ENCODE measurements at regions not wholly inside any gene's neighbourhood (a gene's known extent, or its start where the extent isn't known, plus 50 kb on each side); places are given as distances from the start of the nearest gene placed in this dataset.
A peak's percentile ranks its signal among the peaks of the same experiment; 100 is the strongest.

DNA sequence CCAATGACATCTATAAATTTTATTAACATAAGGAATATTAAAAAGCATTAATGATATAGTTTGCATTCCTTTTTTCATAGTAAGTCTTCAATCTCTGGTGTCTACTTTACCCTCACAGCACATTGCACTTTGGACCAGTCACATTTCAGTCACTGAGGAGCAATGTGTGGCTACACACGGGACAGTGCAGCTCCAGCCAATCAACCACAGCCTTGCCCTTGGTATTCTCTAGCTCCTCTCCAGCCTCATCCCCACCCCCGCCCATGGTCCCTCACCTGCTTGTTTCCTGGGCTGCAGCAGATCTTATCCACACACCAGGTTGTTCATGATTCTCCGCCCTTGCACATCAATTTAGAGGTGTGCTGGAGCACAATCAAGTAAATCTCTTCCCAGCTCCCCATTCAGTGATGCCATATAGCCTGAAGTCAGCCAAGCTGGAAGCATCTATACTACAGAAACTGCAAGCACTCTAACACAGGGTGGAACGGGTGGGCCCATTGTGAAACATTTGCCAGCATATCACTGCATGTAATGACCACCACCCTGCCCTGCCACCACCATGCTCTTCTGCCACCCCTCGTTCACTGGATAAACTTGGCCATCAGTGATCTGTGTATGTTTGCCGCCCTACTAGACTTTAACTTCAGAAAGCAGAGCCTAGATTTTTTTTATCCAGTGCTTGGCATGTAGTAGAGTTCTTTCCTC, 93.0 kb upstream of the SLC44A3 start:
- no peak for DNase-seq (ENCODE audit: low spot score)
- in situ Hi-C loops (cut with MboI; ENCODE audit: low pct_unique_long_range_greater_than_20kb, low sequenced_read_pairs, unreplicated experiment): no loop called here
- TF ChIP-seq, protein P1, sequence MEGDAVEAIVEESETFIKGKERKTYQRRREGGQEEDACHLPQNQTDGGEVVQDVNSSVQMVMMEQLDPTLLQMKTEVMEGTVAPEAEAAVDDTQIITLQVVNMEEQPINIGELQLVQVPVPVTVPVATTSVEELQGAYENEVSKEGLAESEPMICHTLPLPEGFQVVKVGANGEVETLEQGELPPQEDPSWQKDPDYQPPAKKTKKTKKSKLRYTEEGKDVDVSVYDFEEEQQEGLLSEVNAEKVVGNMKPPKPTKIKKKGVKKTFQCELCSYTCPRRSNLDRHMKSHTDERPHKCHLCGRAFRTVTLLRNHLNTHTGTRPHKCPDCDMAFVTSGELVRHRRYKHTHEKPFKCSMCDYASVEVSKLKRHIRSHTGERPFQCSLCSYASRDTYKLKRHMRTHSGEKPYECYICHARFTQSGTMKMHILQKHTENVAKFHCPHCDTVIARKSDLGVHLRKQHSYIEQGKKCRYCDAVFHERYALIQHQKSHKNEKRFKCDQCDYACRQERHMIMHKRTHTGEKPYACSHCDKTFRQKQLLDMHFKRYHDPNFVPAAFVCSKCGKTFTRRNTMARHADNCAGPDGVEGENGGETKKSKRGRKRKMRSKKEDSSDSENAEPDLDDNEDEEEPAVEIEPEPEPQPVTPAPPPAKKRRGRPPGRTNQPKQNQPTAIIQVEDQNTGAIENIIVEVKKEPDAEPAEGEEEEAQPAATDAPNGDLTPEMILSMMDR (IDR thresholded peaks at IDR 0.05; ENCODE audit: extremely low read depth, insufficient read depth, missing control alignments): no peak

- TF ChIP-seq, protein P1 (IDR thresholded peaks at IDR 0.05; ENCODE audit: extremely low read depth, insufficient read depth, missing control alignments): no peak
- in situ Hi-C loops (cut with MboI; ENCODE audit: low pct_unique_long_range_greater_than_20kb, low sequenced_read_pairs, unreplicated experiment): no loop called here
- no peak for DNase-seq (ENCODE audit: low spot score)
Observed at GRCh38 chr1:94725566-94725965, 94.6 kb upstream of the SLC44A3 start.

- no peak for DNase-seq (ENCODE audit: low spot score)
- TF ChIP-seq, protein P1 (IDR thresholded peaks at IDR 0.05; ENCODE audit: extremely low read depth, insufficient read depth, missing control alignments): no peak
- in situ Hi-C loops (cut with MboI; ENCODE audit: low pct_unique_long_range_greater_than_20kb, low sequenced_read_pairs, unreplicated experiment): no loop called here
Observed at GRCh38 chr1:94723894-94724293, 96.3 kb upstream of the SLC44A3 start.

DNA sequence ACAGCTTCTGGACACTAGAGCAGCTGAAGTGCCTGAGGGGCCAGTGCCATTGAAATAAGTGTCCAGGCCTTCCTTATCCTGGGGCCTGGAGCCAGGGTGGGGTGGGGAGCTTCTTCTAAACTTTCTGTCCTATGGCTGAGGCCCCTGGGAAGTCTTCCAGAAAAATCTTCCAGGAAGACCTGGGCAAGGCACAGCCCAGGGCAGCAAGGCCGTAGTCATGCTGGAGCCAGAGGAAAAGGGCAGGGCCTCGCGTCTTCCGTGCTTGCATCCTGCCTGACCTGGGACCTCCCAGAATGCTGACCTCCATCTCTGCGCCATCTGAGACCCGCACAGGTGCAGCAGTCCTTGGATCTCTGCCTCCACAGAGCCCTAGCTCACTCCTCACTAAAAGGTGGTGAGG, 96.7 kb upstream of the SLC44A3 start:
- in situ Hi-C loops (cut with MboI; ENCODE audit: low pct_unique_long_range_greater_than_20kb, low sequenced_read_pairs, unreplicated experiment): no loop called here
- TF ChIP-seq, protein P1 (IDR thresholded peaks at IDR 0.05; ENCODE audit: extremely low read depth, insufficient read depth, missing control alignments): no peak
- DNase-seq (ENCODE audit: low spot score): no peak

DNA sequence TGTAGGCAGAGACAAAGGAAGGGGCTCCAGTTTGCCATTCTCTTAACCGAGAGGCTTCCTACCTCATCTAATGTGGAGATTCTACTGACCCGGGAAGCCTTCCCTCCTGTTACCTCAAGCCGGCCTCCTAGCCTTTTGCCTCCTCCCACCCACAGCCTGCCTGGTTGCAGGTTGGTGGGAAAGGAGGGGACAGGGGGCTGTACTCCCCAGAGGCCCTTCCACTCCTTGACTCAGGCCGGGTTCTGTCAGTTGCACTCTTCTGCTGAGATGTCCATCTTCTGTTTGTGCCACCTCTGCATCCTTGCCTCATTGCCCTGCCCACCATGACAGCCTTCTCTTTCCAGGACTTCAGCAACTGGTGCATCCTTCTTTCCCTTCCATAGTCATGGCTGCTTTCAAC, 98.0 kb upstream of the SLC44A3 start:
- TF ChIP-seq, protein P1 (IDR thresholded peaks at IDR 0.05; ENCODE audit: extremely low read depth, insufficient read depth, missing control alignments): no peak
- no peak for DNase-seq (ENCODE audit: low spot score)
- in situ Hi-C loops (cut with MboI; ENCODE audit: low pct_unique_long_range_greater_than_20kb, low sequenced_read_pairs, unreplicated experiment): no loop called here

- peak; percentile 65 for DNase-seq (ENCODE audit: low spot score)
Observed at GRCh38 chr1:94721240-94721639, 98.9 kb upstream of the SLC44A3 start.

More at GRCh38 chr1:94721240-94721639, 98.9 kb upstream of the SLC44A3 start:
- in situ Hi-C loops (cut with MboI; ENCODE audit: low pct_unique_long_range_greater_than_20kb, low sequenced_read_pairs, unreplicated experiment): no loop called here
- TF ChIP-seq, protein P1 (IDR thresholded peaks at IDR 0.05; ENCODE audit: extremely low read depth, insufficient read depth, missing control alignments): no peak

All from GM13977 (cell line).